ENCODE measurements at regions not wholly inside any gene's neighbourhood (a gene's known extent, or its start where the extent isn't known, plus 50 kb on each side); places are given as distances from the start of the nearest gene placed in this dataset.
"Not testable (repeated sequence)": the region's sequence is repeated elsewhere in the genome, so short reads cannot be mapped to it uniquely, and the experiment has no call there.

- DNase-seq, result no peak
Measured at GRCh38 chr16:24624102-24624501, 84.7 kb downstream of the RBBP6 start.

GRCh38 chr16:24626256-24626655 lies 86.9 kb downstream of the RBBP6 start:
- DNase-seq, result no peak

- no peak for DNase-seq
Measured at GRCh38 chr16:24634919-24635318, 94.5 kb upstream of the TNRC6A start.

DNA sequence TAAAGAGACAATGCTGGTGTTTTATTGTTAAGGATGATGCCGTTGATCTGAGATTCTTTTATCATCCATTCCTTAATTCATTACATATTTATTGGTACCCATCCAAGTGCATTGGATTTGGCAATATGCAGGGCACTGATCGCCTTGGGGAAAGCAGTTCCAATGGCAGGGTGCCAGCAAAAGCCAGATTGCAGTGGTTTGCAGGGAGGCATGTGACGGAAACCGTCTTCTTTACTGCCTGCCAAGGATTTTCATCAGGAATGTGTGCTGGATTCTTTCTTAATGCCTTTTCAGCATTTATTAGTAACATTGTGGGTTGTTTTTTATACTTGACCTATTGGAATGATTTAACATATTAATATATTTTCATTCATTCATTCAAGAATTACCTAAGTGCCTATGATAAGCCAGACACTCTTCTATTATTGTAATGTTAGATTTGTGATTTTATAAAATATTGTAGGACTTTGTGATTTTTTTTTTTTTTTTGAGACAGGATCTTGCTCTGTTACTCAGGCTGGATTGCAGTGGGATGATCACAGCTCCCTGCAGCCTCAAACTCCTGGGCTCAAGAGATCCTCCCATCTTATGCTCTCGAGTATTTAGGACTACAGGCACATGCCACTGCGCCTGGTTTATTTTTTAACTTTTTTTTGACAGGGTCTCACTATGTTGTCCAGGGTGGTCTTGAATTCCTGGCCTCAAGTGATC lies 93.4 kb upstream of the TNRC6A start:
- DNase-seq, result no peak

GRCh38 chr16:24639769-24640168 lies 89.7 kb upstream of the TNRC6A start:
- no peak for DNase-seq

- DNase-seq, result no peak
Measured at GRCh38 chr16:24643489-24643888, 86.0 kb upstream of the TNRC6A start.

GRCh38 chr16:24645739-24646645 lies 83.5 kb upstream of the TNRC6A start:
- DNase-seq, result no peak

GRCh38 chr16:24646646-24646995 lies 82.8 kb upstream of the TNRC6A start:
- no peak for DNase-seq

DNA sequence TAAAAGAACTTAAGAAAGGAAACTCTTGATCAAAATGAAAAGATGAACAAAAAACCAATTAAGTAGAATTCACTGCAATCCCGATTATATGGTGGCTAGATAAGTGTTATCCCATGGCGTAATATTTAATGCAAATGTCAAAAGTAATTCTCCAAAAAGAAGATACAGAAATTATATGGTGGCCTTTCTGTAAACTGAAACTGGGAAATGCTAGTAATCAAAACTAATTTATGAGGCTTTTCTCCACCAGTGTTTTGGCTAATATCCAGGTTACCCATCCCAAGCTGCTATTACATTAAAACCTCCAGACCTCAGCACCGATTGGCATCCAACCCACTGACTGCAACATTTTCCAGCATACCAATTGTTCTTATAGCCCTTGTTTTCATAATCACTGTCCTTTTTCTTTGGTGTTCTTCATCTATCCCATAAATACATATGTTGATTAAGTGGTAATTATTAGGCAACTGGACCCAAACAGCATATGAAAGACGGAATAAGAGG lies 77.2 kb upstream of the TNRC6A start:
- DNase-seq, result no peak

- no peak for DNase-seq
Measured at GRCh38 chr16:24652803-24653202, 76.6 kb upstream of the TNRC6A start.

GRCh38 chr16:24653725-24654124 lies 75.7 kb upstream of the TNRC6A start:
- DNase-seq, result no peak

- DNase-seq, result not testable (repeated sequence)
Measured at GRCh38 chr16:24665942-24666341, 63.5 kb upstream of the TNRC6A start.

DNA sequence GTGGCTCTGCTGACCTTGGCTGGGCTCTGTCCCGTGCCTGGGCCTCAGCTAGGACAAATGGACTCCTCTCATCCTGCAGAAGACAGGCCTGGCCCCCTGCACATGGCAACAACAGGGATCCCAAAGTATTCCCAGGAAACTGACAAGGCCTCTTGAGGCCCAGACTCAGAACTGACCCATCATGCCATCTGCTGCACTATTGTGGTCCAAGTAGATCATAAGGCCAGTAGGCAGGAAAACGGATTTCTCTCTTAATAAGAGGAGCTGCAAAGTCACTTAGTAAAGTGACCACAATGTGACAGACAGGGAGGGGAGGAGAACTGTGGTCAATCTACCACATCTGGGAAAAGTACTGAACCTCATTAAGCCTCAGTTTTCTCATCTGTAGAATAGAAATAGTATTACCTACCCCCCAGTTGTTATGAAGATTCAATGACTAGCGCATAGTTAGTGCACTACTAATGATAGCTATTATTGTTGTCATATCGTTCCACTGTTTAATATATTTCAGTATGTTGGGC lies 62.1 kb upstream of the TNRC6A start:
- DNase-seq, result no peak

- peak; percentile 76 for DNase-seq
Measured at GRCh38 chr16:24668481-24669061, 60.9 kb upstream of the TNRC6A start.

- DNase-seq, result no peak
Measured at GRCh38 chr16:24670623-24671454, 58.6 kb upstream of the TNRC6A start.

- no peak for DNase-seq
Measured at GRCh38 chr16:24671455-24671954, 57.9 kb upstream of the TNRC6A start.

DNA sequence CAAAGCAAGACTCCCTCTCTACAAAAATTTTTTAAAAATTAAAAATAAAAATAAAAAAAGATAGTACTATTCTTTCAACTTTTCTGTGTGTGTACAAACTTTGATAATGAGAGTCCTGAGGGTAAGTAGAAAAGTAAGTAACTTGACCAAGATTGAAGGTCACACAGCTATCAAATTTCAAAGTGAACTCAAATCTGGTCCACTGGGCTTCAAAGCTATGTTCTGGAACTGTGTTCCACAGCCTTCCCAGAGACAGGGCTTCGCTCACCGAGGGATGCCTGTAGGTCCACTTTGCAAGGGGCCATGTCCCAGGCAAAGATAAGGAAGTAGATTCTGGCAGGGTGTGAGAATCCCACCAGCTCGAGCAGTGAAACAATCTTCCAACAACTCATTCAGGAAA lies 56.3 kb upstream of the TNRC6A start:
- no peak for DNase-seq

GRCh38 chr16:24674877-24675276 lies 54.6 kb upstream of the TNRC6A start:
- no peak for DNase-seq

GRCh38 chr16:24677388-24677787 lies 52.1 kb upstream of the TNRC6A start:
- DNase-seq, result no peak
